C1 segment of cervical spinal cord (tissue), 14 donors: ENCODE measurements at regions not wholly inside any gene's neighbourhood (a gene's known extent, or its start where the extent isn't known, plus 50 kb on each side); places are given as distances from the start of the nearest gene placed in this dataset.
"Not testable (repeated sequence)": the region's sequence is repeated elsewhere in the genome, so short reads cannot be mapped to it uniquely, and the experiment has no call there.

Experiments used
- DNase-seq, 14 donors: peaks; one replicate each; lab custom pipeline; 2025; lab: John Stamatoyannopoulos, UW

GRCh38 chr5:113719549-113719948 lies 206.1 kb downstream of the YTHDC2 start:
- no peak for DNase-seq

GRCh38 chr5:113721171-113721570 lies 207.7 kb downstream of the YTHDC2 start:
- no peak for DNase-seq

GRCh38 chr5:113723021-113723420 lies 209.5 kb downstream of the YTHDC2 start:
- no peak for DNase-seq

- DNase-seq, result no peak
Observed at GRCh38 chr5:113735751-113736150, 222.3 kb downstream of the YTHDC2 start.

GRCh38 chr5:113742176-113742575 lies 228.7 kb downstream of the YTHDC2 start:
- DNase-seq, result no peak

GRCh38 chr5:113742639-113743038 lies 229.1 kb downstream of the YTHDC2 start:
- no peak for DNase-seq

GRCh38 chr5:113748403-113748802 lies 234.9 kb downstream of the YTHDC2 start:
- no peak for DNase-seq

GRCh38 chr5:113749334-113749733 lies 235.8 kb downstream of the YTHDC2 start:
- no peak for DNase-seq

GRCh38 chr5:113753182-113753581 lies 239.7 kb downstream of the YTHDC2 start:
- DNase-seq, result not testable (repeated sequence)

- no peak for DNase-seq
Observed at GRCh38 chr5:113755516-113755915, 242.0 kb downstream of the YTHDC2 start.

GRCh38 chr5:113757508-113757907 lies 244.0 kb downstream of the YTHDC2 start:
- no peak for DNase-seq

GRCh38 chr5:113759505-113759904 lies 246.0 kb downstream of the YTHDC2 start:
- no peak for DNase-seq

GRCh38 chr5:113760486-113760885 lies 247.0 kb downstream of the YTHDC2 start:
- DNase-seq, result no peak

- DNase-seq, result no peak
Observed at GRCh38 chr5:113761594-113761993, 248.1 kb downstream of the YTHDC2 start.

GRCh38 chr5:113764382-113764781 lies 250.9 kb downstream of the YTHDC2 start:
- no peak for DNase-seq

GRCh38 chr5:113766827-113767226 lies 253.3 kb downstream of the YTHDC2 start:
- not testable (repeated sequence) for DNase-seq

- DNase-seq, result no peak
Observed at GRCh38 chr5:113770648-113771047, 257.2 kb downstream of the YTHDC2 start.

GRCh38 chr5:113771483-113771882 lies 258.0 kb downstream of the YTHDC2 start:
- DNase-seq, result no peak

GRCh38 chr5:113776168-113776567 lies 262.7 kb downstream of the YTHDC2 start:
- DNase-seq, result no peak

GRCh38 chr5:113776832-113777525 lies 263.5 kb downstream of the YTHDC2 start:
- DNase-seq, result peak in 1 of 14 donors; percentile 7

GRCh38 chr5:113778147-113778546 lies 264.7 kb downstream of the YTHDC2 start:
- DNase-seq, result no peak

- DNase-seq, result no peak
Observed at GRCh38 chr5:113788141-113788655, 274.7 kb downstream of the YTHDC2 start.

GRCh38 chr5:113789769-113790168 lies 276.3 kb downstream of the YTHDC2 start:
- no peak for DNase-seq

- DNase-seq, result no peak
Observed at GRCh38 chr5:113792806-113793205, 279.3 kb downstream of the YTHDC2 start.
